Hepatocyte (in vitro differentiated cells): ENCODE measurements at regions not wholly inside any gene's neighbourhood (a gene's known extent, or its start where the extent isn't known, plus 50 kb on each side); places are given as distances from the start of the nearest gene placed in this dataset.

ENCODE experiments used
- CTCF ChIP-seq: fragments of 200-600 bp; sonication (generic); IDR thresholded peaks from 2 replicates; pipeline ENCODE4 v1.5.1; 2016; ENCODE audit warnings: antibody characterized with exemption, mild to moderate bottlenecking; ENCODE audit not compliant: poor library complexity
- EZH2 ChIP-seq: fragments of 200-600 bp; sonication (generic); IDR thresholded peaks from 2 replicates; pipeline ENCODE4 v1.6.1; 2016; ENCODE audit warnings: antibody characterized with exemption, mild to moderate bottlenecking, borderline replicate concordance

- TF ChIP-seq CTCF (no peak), EZH2 (no peak)
Measured at GRCh38 chr7:25638590-25639244, 410.4 kb upstream of the NPVF start.
